ENCODE measurements at regions not wholly inside any gene's neighbourhood (a gene's known extent, or its start where the extent isn't known, plus 50 kb on each side); places are given as distances from the start of the nearest gene placed in this dataset.

GRCh38 chr16:5430598-5430997, 333.0 kb upstream of the EEF2KMT start:
- no peak for TF ChIP-seq POLR2A (IDR thresholded peaks at IDR 0.05)
- no peak for TF ChIP-seq POLR2AphosphoS5 (IDR thresholded peaks at IDR 0.05)
- no peak for TF ChIP-seq CTCF (IDR thresholded peaks at IDR 0.05)

All from transverse colon (tissue), 4 donors.